A673 (cell line): ENCODE measurements at regions not wholly inside any gene's neighbourhood (a gene's known extent, or its start where the extent isn't known, plus 50 kb on each side); places are given as distances from the start of the nearest gene placed in this dataset.
"Not testable (repeated sequence)": the region's sequence is repeated elsewhere in the genome, so short reads cannot be mapped to it uniquely, and the experiment has no call there.

Experiments used
- BruUV-seq: library from RNA; stranded (reverse); fragments of 400-500 nt; replicated peaks from 2 replicates; lab custom pipeline; 2021; lab: Mats Ljungman, UMichigan
- CTCF ChIA-PET: fragments of 300-600 bp; sonication (Branson Sonifier 250); formaldehyde crosslinking; loops from one replicate; lab custom pipeline; 2022; ENCODE audit warnings: antibody characterized with exemption; lab: Charles Lee
- POLR2A ChIA-PET: fragments of 300-600 bp; sonication (Branson Sonifier 250); formaldehyde crosslinking; loops from one replicate; lab custom pipeline; 2022; ENCODE audit warnings: antibody characterized with exemption; ENCODE audit not compliant: low non-redundant PET; lab: Charles Lee
- DNase-seq: peaks from one replicate; pipeline ENCODE4 v3.0.0-alpha.2; 2015; ENCODE audit warnings: low spot score
- H3K27ac ChIP-seq: fragments of 200-600 bp; sonication (generic); 2 replicates; pipeline ENCODE4 v1.5.1; 2016; ENCODE audit warnings: mixed run types, low read depth, mild to moderate bottlenecking, mixed read lengths, antibody characterized with exemption, low read length; ENCODE audit not compliant: poor library complexity, severe bottlenecking
- H3K27me3 ChIP-seq: fragments of 200-600 bp; sonication (generic); replicated peaks from 2 replicates; pipeline ENCODE4 v1.6.1; 2017; ENCODE audit warnings: mixed run types, low read depth, mild to moderate bottlenecking, mixed read lengths, antibody characterized with exemption, low read length; ENCODE audit not compliant: insufficient read depth, poor library complexity
- H3K36me3 ChIP-seq: fragments of 200-600 bp; sonication (generic); 2 replicates; pipeline ENCODE4 v1.6.1; 2016; ENCODE audit warnings: mixed run types, mild to moderate bottlenecking, mixed read lengths, antibody characterized with exemption, low read length; ENCODE audit not compliant: insufficient read depth, poor library complexity, severe bottlenecking
- H3K4me1 ChIP-seq: fragments of 200-600 bp; sonication (generic); 2 replicates; pipeline ENCODE4 v1.6.1; 2017; ENCODE audit warnings: mixed run types, mild to moderate bottlenecking, mixed read lengths, antibody characterized with exemption, low read length; ENCODE audit not compliant: insufficient read depth, poor library complexity, severe bottlenecking
- H3K4me3 ChIP-seq: fragments of 200-600 bp; sonication (generic); 2 replicates; pipeline ENCODE4 v1.5.1; 2016; ENCODE audit warnings: low read depth, mixed run types, mild to moderate bottlenecking, mixed read lengths, low read length; ENCODE audit not compliant: poor library complexity, severe bottlenecking
- H3K9me3 ChIP-seq: fragments of 200-600 bp; sonication (generic); 2 replicates; pipeline ENCODE4 v1.6.1; 2016; ENCODE audit warnings: mixed run types, low read depth, mild to moderate bottlenecking, mixed read lengths, antibody characterized with exemption, low read length; ENCODE audit not compliant: poor library complexity, severe bottlenecking
- EZH2 ChIP-seq: fragments of 200-600 bp; sonication (generic); IDR thresholded peaks from 2 replicates; pipeline ENCODE4 v1.6.1; 2017; ENCODE audit warnings: borderline replicate concordance, low read depth, mild to moderate bottlenecking, mixed read lengths, antibody characterized with exemption, low read length; ENCODE audit not compliant: poor library complexity, severe bottlenecking
- intact Hi-C: fragments of 100-400 bp; cut with micrococcal nuclease; formaldehyde crosslinking; loops from one replicate; pipeline ENCODE4 v1.10.0; 2022; ENCODE audit not compliant: unreplicated experiment
- TF ChIP-seq, protein P1 (sequence below): fragments of 300-800, 200-600 bp; sonication (generic); conservative IDR thresholded peaks from 2 replicates; pipeline ENCODE4 v1.5.1; 2017; ENCODE audit warnings: low read depth, mild to moderate bottlenecking, antibody characterized with exemption, low read length, moderate library complexity, mixed read lengths

DNA sequence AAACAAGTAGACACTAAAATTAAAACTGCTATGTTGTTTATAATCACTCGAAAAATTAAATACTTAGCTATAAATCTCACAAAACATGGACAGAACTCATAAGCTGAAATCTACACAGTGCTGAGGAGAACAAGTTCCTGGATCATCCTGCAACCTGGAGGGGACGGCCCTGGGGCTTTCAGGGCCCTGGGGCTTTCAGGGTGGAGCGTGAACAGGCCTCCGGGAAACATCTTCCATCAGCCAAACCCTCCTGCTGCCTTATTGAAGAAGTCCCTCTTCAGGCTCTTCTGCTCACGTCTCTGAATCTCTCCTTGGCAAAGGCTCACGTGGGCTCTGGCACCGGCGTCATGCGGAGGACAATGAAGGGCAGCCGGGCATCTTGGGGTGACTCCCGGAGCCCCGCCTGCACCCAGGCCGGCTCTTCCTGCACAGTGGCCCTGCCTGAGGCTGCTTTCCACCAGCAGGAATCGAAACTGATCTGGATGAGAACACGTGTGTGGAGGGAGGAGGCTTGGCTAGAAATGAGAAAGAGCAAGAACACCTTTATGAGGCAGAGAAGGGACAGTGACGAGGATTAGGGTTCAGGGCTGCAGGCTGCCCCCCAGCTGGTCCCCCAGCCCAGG lies 127.3 kb downstream of the CDRT15L2 start:
- Histone ChIP-seq H3K9me3 (no peaks in the 10 kb centered on the region), H3K4me3 (no peak overlapping the region), H3K4me1 (no peaks in the 10 kb centered on the region), H3K27ac (no peak overlapping the region), H3K27me3 (no peaks in the 10 kb centered on the region), H3K36me3 (no peaks in the 10 kb centered on the region)
- DNase-seq, result no peak
- POLR2A ChIA-PET, result no interaction called here
- TF ChIP-seq, protein P1, sequence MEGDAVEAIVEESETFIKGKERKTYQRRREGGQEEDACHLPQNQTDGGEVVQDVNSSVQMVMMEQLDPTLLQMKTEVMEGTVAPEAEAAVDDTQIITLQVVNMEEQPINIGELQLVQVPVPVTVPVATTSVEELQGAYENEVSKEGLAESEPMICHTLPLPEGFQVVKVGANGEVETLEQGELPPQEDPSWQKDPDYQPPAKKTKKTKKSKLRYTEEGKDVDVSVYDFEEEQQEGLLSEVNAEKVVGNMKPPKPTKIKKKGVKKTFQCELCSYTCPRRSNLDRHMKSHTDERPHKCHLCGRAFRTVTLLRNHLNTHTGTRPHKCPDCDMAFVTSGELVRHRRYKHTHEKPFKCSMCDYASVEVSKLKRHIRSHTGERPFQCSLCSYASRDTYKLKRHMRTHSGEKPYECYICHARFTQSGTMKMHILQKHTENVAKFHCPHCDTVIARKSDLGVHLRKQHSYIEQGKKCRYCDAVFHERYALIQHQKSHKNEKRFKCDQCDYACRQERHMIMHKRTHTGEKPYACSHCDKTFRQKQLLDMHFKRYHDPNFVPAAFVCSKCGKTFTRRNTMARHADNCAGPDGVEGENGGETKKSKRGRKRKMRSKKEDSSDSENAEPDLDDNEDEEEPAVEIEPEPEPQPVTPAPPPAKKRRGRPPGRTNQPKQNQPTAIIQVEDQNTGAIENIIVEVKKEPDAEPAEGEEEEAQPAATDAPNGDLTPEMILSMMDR, result no peak
- TF ChIP-seq EZH2, result no peak
- BruUV-seq, result no TSS peak
- intact Hi-C loops, result loop anchor here (10.0 kb wide), 1 partner anchor 82 kb away; no protein-coding TSS in a partner anchor
- CTCF ChIA-PET, result no interaction called here

DNA sequence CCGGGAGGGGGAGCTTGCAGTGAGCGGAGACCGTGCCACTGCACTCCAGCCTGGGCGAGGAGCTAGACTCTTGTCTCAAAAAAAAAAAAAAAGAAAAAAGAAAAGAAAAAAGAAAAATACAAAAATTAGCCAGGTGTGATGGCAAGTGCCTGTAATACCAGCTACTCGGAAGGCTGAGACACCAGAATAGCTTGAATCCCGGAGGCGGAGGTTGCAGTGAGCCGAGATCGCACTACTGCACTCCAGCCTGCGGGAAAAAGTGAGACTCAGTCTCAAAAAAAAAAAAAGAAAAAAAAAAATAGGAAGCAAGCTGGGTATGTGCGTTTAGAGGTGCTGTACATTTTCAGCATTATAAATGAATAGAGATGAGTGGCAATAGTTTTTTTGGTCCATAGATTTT lies 129.3 kb downstream of the CDRT15L2 start:
- H3K4me1 ChIP-seq, H3K4me3 ChIP-seq, H3K9me3 ChIP-seq, DNase-seq, H3K36me3 ChIP-seq, BruUV-seq, H3K27ac ChIP-seq, POLR2A ChIA-PET, H3K27me3 ChIP-seq: not testable (repeated sequence)
- intact Hi-C loops, result loop anchor here (10.0 kb wide), 1 partner anchor 84 kb away; no protein-coding TSS in a partner anchor
- CTCF ChIA-PET, result interaction anchor here (0.7 kb wide), 1 partner anchor 131 kb away, joined by 6 read pairs; no protein-coding TSS in a partner anchor

GRCh38 chr17:20716481-20716880 lies 137.0 kb downstream of the CDRT15L2 start:
- BruUV-seq, POLR2A ChIA-PET, DNase-seq, H3K27ac ChIP-seq, CTCF ChIA-PET, H3K4me3 ChIP-seq, intact Hi-C loops, H3K4me1 ChIP-seq, H3K36me3 ChIP-seq, H3K9me3 ChIP-seq, H3K27me3 ChIP-seq: not testable (repeated sequence)

- no peak overlapping the region for H3K27ac ChIP-seq
- DNase-seq, result no peak
- CTCF ChIA-PET, result no interaction called here
- H3K9me3 ChIP-seq, result no peaks in the 10 kb centered on the region
- POLR2A ChIA-PET, result no interaction called here
- no peaks in the 10 kb centered on the region for H3K27me3 ChIP-seq
- no peaks in the 10 kb centered on the region for H3K4me1 ChIP-seq
- H3K36me3 ChIP-seq, result no peaks in the 10 kb centered on the region
- H3K4me3 ChIP-seq, result no peak overlapping the region
- no peak for TF ChIP-seq EZH2
- TF ChIP-seq, protein P1, result no peak
- BruUV-seq, result no TSS peak
- intact Hi-C loops, result no loop called here
Observed at GRCh38 chr17:20721171-20721570, 141.6 kb downstream of the CDRT15L2 start.

DNA sequence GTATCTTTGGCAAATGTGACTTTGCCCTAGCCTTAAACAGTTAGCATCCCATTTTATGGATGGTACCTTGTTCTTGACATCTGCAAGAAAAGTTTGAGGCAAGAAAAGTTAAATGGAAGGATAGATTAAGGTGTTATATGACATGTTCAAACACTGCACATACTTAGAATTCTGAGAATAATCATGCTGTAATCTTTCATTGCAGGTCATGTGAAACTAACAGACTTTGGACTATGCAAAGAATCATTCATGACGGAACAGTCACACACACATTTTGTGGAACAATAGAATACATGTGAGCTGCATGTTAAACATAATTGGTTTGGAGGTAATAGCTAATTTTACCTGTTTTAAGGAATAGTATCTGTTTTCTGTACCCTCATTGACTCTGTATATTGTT lies 144.9 kb downstream of the CDRT15L2 start:
- H3K4me3 ChIP-seq, H3K4me1 ChIP-seq, DNase-seq, H3K36me3 ChIP-seq, intact Hi-C loops, H3K27me3 ChIP-seq, H3K9me3 ChIP-seq, BruUV-seq, POLR2A ChIA-PET, H3K27ac ChIP-seq, CTCF ChIA-PET: not testable (repeated sequence)

GRCh38 chr17:20727201-20727600 lies 147.7 kb downstream of the CDRT15L2 start:
- H3K4me3 ChIP-seq, BruUV-seq, H3K27ac ChIP-seq: not testable (repeated sequence)

More at GRCh38 chr17:20727201-20727600, 147.7 kb downstream of the CDRT15L2 start:
- CTCF ChIA-PET, H3K9me3 ChIP-seq, DNase-seq, intact Hi-C loops, H3K4me1 ChIP-seq, POLR2A ChIA-PET, H3K27me3 ChIP-seq, H3K36me3 ChIP-seq: not testable (repeated sequence)
